Erythroblast (primary cell): ENCODE measurements at regions not wholly inside any gene's neighbourhood (a gene's known extent, or its start where the extent isn't known, plus 50 kb on each side); places are given as distances from the start of the nearest gene placed in this dataset.

Experiments used
- GATA1 ChIP-seq: IDR thresholded peaks from 2 replicates; pipeline ENCODE4 v1.6.1; 2011; ENCODE audit warnings: low read depth, mild to moderate bottlenecking, control low read depth, low read length, moderate library complexity
- POLR2A ChIP-seq: IDR thresholded peaks from 2 replicates; pipeline ENCODE4 v1.6.1; 2011; ENCODE audit warnings: mild to moderate bottlenecking, low read length

GRCh38 chr2:16118611-16119590, 178.6 kb downstream of the MYCN start:
- TF ChIP-seq POLR2A = no peak
- no peak for TF ChIP-seq GATA1
